H1 (cell line): ENCODE measurements at regions not wholly inside any gene's neighbourhood (a gene's known extent, or its start where the extent isn't known, plus 50 kb on each side); places are given as distances from the start of the nearest gene placed in this dataset.

ENCODE experiments used
- BRCA1 ChIP-seq: IDR thresholded peaks from 2 replicates; pipeline ENCODE4 v1.6.1; 2012; ENCODE audit warnings: low read depth, low read length, improper control_type of control experiment
- HDAC6 ChIP-seq: IDR thresholded peaks from one replicate; pipeline ENCODE4 v1.7.1; 2012; ENCODE audit warnings: low read depth, mild to moderate bottlenecking, inconsistent platforms, low read length, moderate library complexity
- RXRA ChIP-seq: IDR thresholded peaks from 2 replicates; pipeline ENCODE4 v1.6.1; 2011; ENCODE audit warnings: low read depth, mild to moderate bottlenecking, low read length, moderate library complexity; ENCODE audit not compliant: insufficient read depth
- SIRT6 ChIP-seq: IDR thresholded peaks from one replicate; pipeline ENCODE4 v1.7.1; 2012; ENCODE audit warnings: low read length, inconsistent platforms
- SP1 ChIP-seq: IDR thresholded peaks from 2 replicates; pipeline ENCODE4 v1.6.1; 2011; ENCODE audit warnings: low read depth, low read length
- SP2 ChIP-seq: IDR thresholded peaks from 2 replicates; pipeline ENCODE4 v1.6.1; 2012; ENCODE audit warnings: mild to moderate bottlenecking, low read length, inconsistent platforms
- SRF ChIP-seq: IDR thresholded peaks from 2 replicates; pipeline ENCODE4 v1.6.1; 2011; ENCODE audit warnings: mild to moderate bottlenecking, low read depth, low read length, moderate library complexity
- TF ChIP-seq, protein P1 (sequence below): IDR thresholded peaks from 2 replicates; pipeline ENCODE4 v1.6.1; 2012; ENCODE audit warnings: inconsistent platforms

DNA sequence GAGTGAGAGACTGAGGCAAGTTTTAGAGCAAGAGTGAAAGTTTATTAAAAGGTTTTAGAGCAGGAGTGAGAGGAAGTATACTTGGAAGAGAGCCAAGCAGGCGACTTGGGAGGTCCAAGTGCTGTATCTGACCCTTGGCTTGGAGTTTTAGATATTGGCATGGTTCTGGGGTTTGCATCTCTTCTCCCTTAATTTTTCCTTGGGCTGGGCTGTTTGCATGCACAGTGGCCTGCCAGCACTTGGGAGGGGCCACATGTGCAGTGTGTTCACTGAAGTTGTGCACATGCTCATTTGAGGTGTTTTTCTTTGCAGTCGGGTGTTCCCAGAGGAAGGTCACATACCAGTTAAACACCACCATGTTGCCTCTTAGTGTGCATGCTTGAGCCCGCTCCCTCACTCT, 464.1 kb downstream of the DMRT2 start (continued):
- TF ChIP-seq SRF (no peak), RXRA (no peak), SIRT6 (no peak), BRCA1 (no peak), SP2 (no peak), HDAC6 (no peak), SP1 (no peak)
- TF ChIP-seq, protein P1, sequence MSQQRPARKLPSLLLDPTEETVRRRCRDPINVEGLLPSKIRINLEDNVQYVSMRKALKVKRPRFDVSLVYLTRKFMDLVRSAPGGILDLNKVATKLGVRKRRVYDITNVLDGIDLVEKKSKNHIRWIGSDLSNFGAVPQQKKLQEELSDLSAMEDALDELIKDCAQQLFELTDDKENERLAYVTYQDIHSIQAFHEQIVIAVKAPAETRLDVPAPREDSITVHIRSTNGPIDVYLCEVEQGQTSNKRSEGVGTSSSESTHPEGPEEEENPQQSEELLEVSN = no peak
- TF ChIP-seq, all 59 proteins: peak for 0
